Right kidney (tissue), 1 donor: ENCODE measurements at regions not wholly inside any gene's neighbourhood (a gene's known extent, or its start where the extent isn't known, plus 50 kb on each side); places are given as distances from the start of the nearest gene placed in this dataset.
A peak's percentile ranks its signal among the peaks of the same experiment; 100 is the strongest.
"Not testable (repeated sequence)": the region's sequence is repeated elsewhere in the genome, so short reads cannot be mapped to it uniquely, and the experiment has no call there.

Experiments
- DNase-seq: peaks from one replicate; pipeline ENCODE4 v3.0.0-alpha.2; 2016

GRCh38 chr16:48054881-48055601 lies 100.8 kb downstream of the ABCC12 start:
- DNase-seq = peak; percentile 60

- DNase-seq = no peak
Observed at GRCh38 chr16:48053418-48053745, 102.4 kb downstream of the ABCC12 start.

- DNase-seq = no peak
Observed at GRCh38 chr16:48052731-48053417, 102.9 kb downstream of the ABCC12 start.

- no peak for DNase-seq
Observed at GRCh38 chr16:48050871-48051270, 104.9 kb downstream of the ABCC12 start.

- DNase-seq = no peak
Observed at GRCh38 chr16:48049847-48050246, 105.9 kb downstream of the ABCC12 start.

- DNase-seq = no peak
Observed at GRCh38 chr16:48047720-48048119, 108.1 kb downstream of the ABCC12 start.

GRCh38 chr16:48047241-48047640 lies 108.6 kb downstream of the ABCC12 start:
- no peak for DNase-seq

GRCh38 chr16:48044117-48044516 lies 111.7 kb downstream of the ABCC12 start:
- no peak for DNase-seq

GRCh38 chr16:48041981-48042421 lies 113.8 kb downstream of the ABCC12 start:
- DNase-seq = no peak

GRCh38 chr16:48035142-48035541 lies 120.7 kb downstream of the ABCC12 start:
- no peak for DNase-seq

GRCh38 chr16:48030926-48031325 lies 124.9 kb downstream of the ABCC12 start:
- DNase-seq = no peak

- DNase-seq = no peak
Observed at GRCh38 chr16:48029768-48030167, 126.0 kb downstream of the ABCC12 start.

- no peak for DNase-seq
Observed at GRCh38 chr16:48025359-48025758, 130.4 kb downstream of the ABCC12 start.

GRCh38 chr16:48024042-48024441 lies 131.8 kb downstream of the ABCC12 start:
- DNase-seq = no peak

- no peak for DNase-seq
Observed at GRCh38 chr16:48022496-48022895, 133.3 kb downstream of the ABCC12 start.

GRCh38 chr16:48020617-48021016 lies 135.2 kb downstream of the ABCC12 start:
- DNase-seq = not testable (repeated sequence)

GRCh38 chr16:48014349-48015135 lies 141.3 kb downstream of the ABCC12 start:
- no peak for DNase-seq

GRCh38 chr16:48013491-48013901 lies 142.3 kb downstream of the ABCC12 start:
- no peak for DNase-seq

GRCh38 chr16:48011878-48012658 lies 143.7 kb downstream of the ABCC12 start:
- no peak for DNase-seq

GRCh38 chr16:48011466-48011865 lies 144.3 kb downstream of the ABCC12 start:
- DNase-seq = no peak

GRCh38 chr16:48008011-48008525 lies 147.7 kb downstream of the ABCC12 start:
- DNase-seq = no peak

- DNase-seq = no peak
Observed at GRCh38 chr16:48004141-48004695, 151.6 kb downstream of the ABCC12 start.
